Urinary bladder (tissue), 3 donors: ENCODE measurements at regions not wholly inside any gene's neighbourhood (a gene's known extent, or its start where the extent isn't known, plus 50 kb on each side); places are given as distances from the start of the nearest gene placed in this dataset.

Source experiments
- DNase-seq: peaks from one replicate; pipeline ENCODE4 v3.0.0-alpha.2; 2015; ENCODE audit errors: extremely low spot score
- H3K27ac ChIP-seq: one replicate; pipeline ENCODE4 v1.5.1; 2013; ENCODE audit warnings: low read depth, mild to moderate bottlenecking, moderate library complexity
- H3K36me3 ChIP-seq: one replicate; pipeline ENCODE4 v1.6.1; 2013; ENCODE audit warnings: mild to moderate bottlenecking, moderate library complexity; ENCODE audit not compliant: insufficient read depth
- H3K4me1 ChIP-seq: one replicate; pipeline ENCODE4 v1.6.1; 2013; ENCODE audit warnings: mild to moderate bottlenecking, moderate library complexity; ENCODE audit not compliant: insufficient read depth
- H3K4me3 ChIP-seq: one replicate; pipeline ENCODE4 v1.5.1; 2013; ENCODE audit warnings: low read depth, low read length
- WGBS: extraction: QIAGEN DNeasy Blood & Tissue Kit; methylation state at CpG from one replicate; pipeline ENCODE4 v1.1.7; 2013; 5-methylcytosine and 5-hydroxymethylcytosine counted together
- donor health status: healthy with polysubstance abuse.
- donor health status: healthy.

DNA sequence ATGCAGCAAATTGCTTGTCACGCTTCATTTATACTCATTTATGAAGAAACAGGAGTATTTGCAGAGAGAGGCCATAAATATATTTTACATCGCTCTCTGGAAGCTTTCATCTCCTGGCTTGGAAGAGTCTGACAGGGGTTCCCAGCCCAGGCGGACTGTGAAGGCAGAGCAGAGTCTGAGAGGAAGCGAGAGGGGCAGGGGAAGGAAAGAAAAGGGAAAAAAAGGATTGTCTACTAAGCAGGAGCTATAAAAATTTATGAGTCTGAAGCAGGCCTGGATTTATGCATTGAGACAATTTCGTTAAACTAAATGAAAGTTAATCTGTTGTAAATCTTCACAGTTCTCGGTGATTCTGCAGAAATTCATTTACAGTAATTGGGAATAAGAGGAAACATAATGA lies 143.9 kb upstream of the GYPC start:
- Histone ChIP-seq H3K27ac (no peak overlapping the region), H3K36me3 (no peaks in the 10 kb centered on the region), H3K4me1 (no peaks in the 10 kb centered on the region), H3K4me3 (no peak overlapping the region)
- DNase-seq, result no peak
- 80% methylated on average over 6 of the region's 6 CpGs for WGBS

DNA sequence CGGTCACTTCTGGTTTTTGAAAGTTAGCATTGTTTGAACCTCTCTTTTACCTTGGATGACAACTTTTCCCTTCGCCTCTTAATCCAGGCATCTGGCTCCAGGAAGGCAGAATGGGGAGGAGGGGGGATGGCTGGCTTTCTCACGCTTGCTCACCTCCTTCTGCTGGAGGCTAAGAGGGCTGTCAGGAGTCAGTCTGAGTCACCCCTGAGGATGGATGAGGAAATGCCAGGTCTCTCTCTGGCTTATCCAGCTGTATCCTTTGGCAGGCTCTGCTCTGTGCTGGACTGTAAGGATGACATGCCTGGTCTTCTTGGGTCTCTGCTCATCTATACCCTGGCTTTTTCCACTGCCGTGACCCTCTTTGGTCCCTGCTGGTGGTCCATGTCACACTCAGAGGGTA lies 142.9 kb upstream of the GYPC start:
- Histone ChIP-seq H3K4me1 (no peaks in the 10 kb centered on the region), H3K27ac (no peak overlapping the region), H3K4me3 (no peak overlapping the region), H3K36me3 (no peaks in the 10 kb centered on the region)
- no peak for DNase-seq
- 62% methylated on average over 4 of the region's 4 CpGs for WGBS

- no peak overlapping the region for H3K4me3 ChIP-seq
- no peak overlapping the region for H3K27ac ChIP-seq
- no peaks in the 10 kb centered on the region for H3K4me1 ChIP-seq
- 87% methylated on average over 2 of the region's 2 CpGs for WGBS
- DNase-seq, result no peak
- no peaks in the 10 kb centered on the region for H3K36me3 ChIP-seq
Measured at GRCh38 chr2:126515471-126515870, 140.5 kb upstream of the GYPC start.

DNA sequence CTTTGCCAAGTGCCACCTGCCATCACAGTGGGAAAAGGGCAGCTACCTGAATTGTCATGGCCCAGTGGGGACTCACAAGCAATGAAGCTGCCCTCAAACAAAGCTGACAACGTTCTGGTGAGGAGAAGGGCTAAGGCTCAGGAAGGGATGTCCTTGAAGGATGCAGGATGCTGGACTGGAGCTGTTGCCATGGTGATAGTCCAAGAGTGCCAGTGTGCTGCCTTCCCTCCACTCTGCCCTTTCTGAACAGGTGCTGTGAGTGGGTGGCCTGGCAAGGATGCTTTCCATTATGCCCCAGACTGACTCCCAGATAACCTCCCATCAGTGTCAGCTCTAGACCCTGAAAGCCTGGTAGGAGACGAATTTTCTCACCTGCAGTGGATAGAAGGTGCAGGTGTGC lies 137.8 kb upstream of the GYPC start:
- 72% methylated on average over 2 of the region's 2 CpGs for WGBS
- H3K4me3 ChIP-seq, result no peak overlapping the region
- no peak overlapping the region for H3K27ac ChIP-seq
- H3K4me1 ChIP-seq, result no peaks in the 10 kb centered on the region
- DNase-seq, result no peak
- H3K36me3 ChIP-seq, result no peaks in the 10 kb centered on the region

DNA sequence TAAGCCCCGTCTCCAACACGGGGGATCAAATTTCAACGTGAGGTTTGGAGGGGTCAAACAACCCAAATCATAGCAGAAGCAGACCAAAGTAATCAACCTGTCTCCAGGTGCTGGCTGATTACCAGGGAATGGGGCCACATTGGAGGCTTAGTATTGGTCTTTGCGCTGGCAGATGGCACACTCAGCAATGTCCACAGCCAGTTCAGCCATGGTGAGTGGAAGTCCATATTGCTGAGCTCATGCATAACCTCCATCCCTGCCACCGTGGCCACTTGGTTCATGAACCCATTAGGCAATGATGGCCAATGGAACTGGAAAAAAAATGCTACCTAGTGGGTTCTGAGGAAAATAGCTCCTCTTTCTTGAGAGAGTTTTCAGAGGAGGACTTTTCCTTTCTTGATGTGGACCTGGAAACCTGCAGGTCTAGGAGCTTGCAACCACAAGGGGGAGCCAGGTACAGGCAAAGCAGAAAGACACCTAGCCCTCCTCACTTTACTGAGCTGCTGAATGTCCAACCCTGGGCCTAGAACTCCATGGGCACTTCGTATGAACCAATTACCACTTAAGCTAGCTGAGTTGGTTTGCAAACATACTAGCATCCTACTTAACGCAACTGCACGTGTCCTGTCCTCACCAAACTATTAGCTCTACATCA lies 128.0 kb upstream of the GYPC start:
- WGBS, result 71% methylated on average over 8 of the region's 8 CpGs
- Histone ChIP-seq H3K4me1 (no peaks in the 10 kb centered on the region), H3K27ac (no peak overlapping the region), H3K4me3 (no peak overlapping the region), H3K36me3 (no peaks in the 10 kb centered on the region)
- DNase-seq, result no peak

DNA sequence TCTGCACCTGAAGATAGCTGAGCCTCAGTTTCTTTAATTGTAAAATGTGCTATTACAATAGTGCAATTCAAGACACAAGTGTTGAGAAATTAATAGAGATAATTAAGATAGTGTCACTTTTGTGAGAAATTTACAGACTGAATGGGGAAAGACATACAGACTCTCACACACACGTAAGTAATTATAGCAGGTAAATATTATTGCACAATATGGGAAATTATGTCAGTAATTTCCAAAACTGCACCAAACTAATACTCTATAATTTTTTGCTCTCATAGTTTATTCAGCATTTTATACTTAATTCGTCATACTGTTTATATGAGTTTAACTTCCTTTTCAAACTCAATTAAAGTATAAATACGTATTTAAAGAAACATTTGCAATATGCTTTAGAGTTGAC lies 124.9 kb upstream of the GYPC start:
- Histone ChIP-seq H3K4me3 (no peak overlapping the region), H3K27ac (no peak overlapping the region), H3K36me3 (no peaks in the 10 kb centered on the region), H3K4me1 (no peaks in the 10 kb centered on the region)
- no peak for DNase-seq
- WGBS, result 84% methylated on average over 3 of the region's 3 CpGs

DNA sequence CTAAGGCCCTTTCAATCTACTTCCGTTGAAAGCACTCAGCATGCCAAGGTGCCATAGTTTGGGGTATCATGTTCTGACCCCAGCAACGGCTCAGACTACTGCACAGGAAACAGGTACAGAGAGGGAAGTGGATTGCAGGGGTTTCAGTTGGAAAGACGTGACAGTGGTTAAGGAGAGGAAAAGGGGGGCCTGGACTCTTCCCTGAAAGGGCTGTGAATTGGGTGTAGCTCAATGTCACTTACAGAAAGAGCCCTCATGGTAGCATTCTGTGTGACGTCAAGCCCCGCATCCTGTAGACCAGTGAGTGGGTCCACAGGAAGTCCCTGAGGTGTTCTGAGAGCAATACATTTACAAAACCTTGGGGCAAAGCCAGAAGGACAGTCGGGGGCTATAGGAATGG lies 121.5 kb upstream of the GYPC start:
- H3K4me3 ChIP-seq, result no peak overlapping the region
- H3K4me1 ChIP-seq, result no peaks in the 10 kb centered on the region
- H3K36me3 ChIP-seq, result no peaks in the 10 kb centered on the region
- no peak for DNase-seq
- WGBS, result 65% methylated on average over 6 of the region's 6 CpGs
- no peak overlapping the region for H3K27ac ChIP-seq

DNA sequence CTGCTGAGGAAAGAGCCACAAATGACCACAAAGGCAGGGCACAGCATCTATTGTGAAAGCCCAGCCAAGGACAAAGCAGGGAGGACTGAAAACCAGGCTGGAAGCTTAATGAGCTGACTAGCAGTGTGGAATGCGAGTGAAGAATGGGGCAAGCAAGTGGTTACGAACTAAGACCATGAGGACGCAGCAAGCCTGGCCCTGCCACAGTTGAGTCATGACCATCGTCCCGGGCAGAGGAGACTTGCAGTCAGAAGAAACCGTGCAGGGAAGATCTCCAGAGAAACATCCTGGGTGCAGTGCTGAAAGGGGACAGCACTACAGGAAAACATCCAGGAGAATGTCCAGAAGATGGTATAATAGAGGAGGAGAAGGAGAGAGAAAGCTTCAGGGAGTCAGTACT lies 120.5 kb upstream of the GYPC start:
- Histone ChIP-seq H3K36me3 (no peaks in the 10 kb centered on the region), H3K4me3 (no peak overlapping the region), H3K27ac (no peak overlapping the region), H3K4me1 (no peaks in the 10 kb centered on the region)
- WGBS, result 96% methylated on average over 6 of the region's 6 CpGs
- DNase-seq, result no peak

DNA sequence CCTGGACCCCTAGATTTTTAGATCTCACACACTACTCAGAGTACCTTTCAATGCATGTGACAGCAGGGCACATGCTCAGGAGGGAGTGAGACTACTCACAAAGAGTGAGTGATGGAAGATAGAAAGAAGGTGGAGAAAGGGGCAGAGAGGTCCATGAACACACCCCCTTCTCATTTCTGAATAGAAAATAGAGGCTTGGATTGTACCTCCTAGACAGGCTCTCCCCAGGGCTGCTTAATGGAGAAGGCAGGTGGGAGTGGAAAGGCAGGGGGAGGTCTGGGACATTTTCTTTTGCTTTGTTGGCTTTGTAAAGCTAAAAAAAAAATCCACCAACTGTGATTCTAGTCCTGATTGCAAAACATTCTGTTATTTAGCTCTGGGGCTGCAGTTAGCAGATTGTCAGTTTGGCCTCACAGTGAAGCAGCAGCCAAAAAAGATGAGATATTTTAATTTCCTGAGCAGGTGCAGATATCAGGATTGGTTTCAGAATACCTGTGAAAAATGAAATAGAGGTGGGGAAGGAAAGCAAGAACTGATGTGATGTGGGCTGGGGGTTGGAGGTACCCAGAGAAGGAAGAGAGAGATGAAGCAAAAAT lies 119.3 kb upstream of the GYPC start:
- Histone ChIP-seq H3K4me1 (no peaks in the 10 kb centered on the region), H3K27ac (no peak overlapping the region), H3K36me3 (no peaks in the 10 kb centered on the region), H3K4me3 (no peak overlapping the region)
- DNase-seq, result no peak

- no peaks in the 10 kb centered on the region for H3K4me1 ChIP-seq
- H3K27ac ChIP-seq, result no peak overlapping the region
- no peak for DNase-seq
- H3K4me3 ChIP-seq, result no peak overlapping the region
- H3K36me3 ChIP-seq, result no peaks in the 10 kb centered on the region
- WGBS, result 87% methylated on average over 3 of the region's 3 CpGs
Measured at GRCh38 chr2:126539101-126539500, 116.9 kb upstream of the GYPC start.

- H3K27ac ChIP-seq, result no peak overlapping the region
- H3K4me3 ChIP-seq, result no peak overlapping the region
- DNase-seq, result no peak
- H3K36me3 ChIP-seq, result no peaks in the 10 kb centered on the region
- no peaks in the 10 kb centered on the region for H3K4me1 ChIP-seq
- WGBS, result 93% methylated on average over 1 of the region's 1 CpG
Measured at GRCh38 chr2:126542247-126542646, 113.7 kb upstream of the GYPC start.

- H3K4me1 ChIP-seq, result no peaks in the 10 kb centered on the region
- no peak overlapping the region for H3K27ac ChIP-seq
- H3K4me3 ChIP-seq, result no peak overlapping the region
- 86% methylated on average over 3 of the region's 3 CpGs for WGBS
- DNase-seq, result no peak
- no peaks in the 10 kb centered on the region for H3K36me3 ChIP-seq
Measured at GRCh38 chr2:126543081-126543480, 112.9 kb upstream of the GYPC start.

- 95% methylated on average over 11 of the region's 11 CpGs for WGBS
- Histone ChIP-seq H3K4me1 (no peaks in the 10 kb centered on the region), H3K27ac (no peak overlapping the region), H3K4me3 (no peak overlapping the region), H3K36me3 (no peaks in the 10 kb centered on the region)
- DNase-seq, result no peak
Measured at GRCh38 chr2:126558029-126558428, 97.9 kb upstream of the GYPC start.

DNA sequence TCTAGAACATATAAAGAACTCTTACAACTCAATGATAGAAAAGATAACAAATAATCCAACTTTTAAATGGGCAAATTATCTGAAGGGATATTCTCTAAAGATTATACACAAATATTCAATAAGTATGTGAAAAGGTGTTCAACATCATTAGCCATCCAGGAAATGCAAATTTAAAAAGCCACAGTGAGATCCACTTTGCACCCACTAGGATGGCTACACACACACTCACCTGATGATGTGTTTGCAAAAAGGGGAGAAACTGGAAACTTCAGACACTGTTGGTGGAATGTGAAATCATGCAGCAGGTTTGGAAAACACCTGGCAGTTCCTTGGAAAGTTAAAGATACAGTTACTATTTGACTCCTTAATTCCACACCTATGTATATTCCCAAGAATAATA lies 87.2 kb upstream of the GYPC start:
- Histone ChIP-seq H3K36me3 (no peaks in the 10 kb centered on the region), H3K4me1 (no peaks in the 10 kb centered on the region), H3K4me3 (no peak overlapping the region), H3K27ac (no peak overlapping the region)
- no peak for DNase-seq

- H3K4me3 ChIP-seq, result no peak overlapping the region
- 53% methylated on average over 3 of the region's 3 CpGs for WGBS
- H3K27ac ChIP-seq, result no peak overlapping the region
- H3K4me1 ChIP-seq, result no peaks in the 10 kb centered on the region
- H3K36me3 ChIP-seq, result no peaks in the 10 kb centered on the region
- no peak for DNase-seq
Measured at GRCh38 chr2:126571403-126571802, 84.6 kb upstream of the GYPC start.
